Lower lobe of right lung (tissue), 2 donors: ENCODE measurements at regions not wholly inside any gene's neighbourhood (a gene's known extent, or its start where the extent isn't known, plus 50 kb on each side); places are given as distances from the start of the nearest gene placed in this dataset.

Experiments
- ATAC-seq, 2 donors: fragments of 200-7000 bp; cut with Tn5 transposase; one replicate each; pipeline ENCODE4 v1.9.1; 2020 to 2022; ENCODE audit warnings: mild to moderate bottlenecking in 2 of 2, moderate library complexity in 2 of 2
- DNase-seq: peaks from one replicate; pipeline ENCODE4 v3.0.0-alpha.2; 2020
- H3K27ac ChIP-seq: fragments of 200-600 bp; one replicate; pipeline ENCODE4 v1.8.0; 2022
- H3K27me3 ChIP-seq: fragments of 200-600 bp; one replicate; pipeline ENCODE4 v1.8.0; 2022; ENCODE audit warnings: low read depth
- H3K36me3 ChIP-seq: fragments of 200-600 bp; one replicate; pipeline ENCODE4 v1.8.0; 2022; ENCODE audit warnings: mild to moderate bottlenecking
- H3K4me1 ChIP-seq: fragments of 200-600 bp; one replicate; pipeline ENCODE4 v1.8.0; 2022
- H3K4me3 ChIP-seq: fragments of 200-600 bp; one replicate; pipeline ENCODE4 v1.8.0; 2022; ENCODE audit warnings: mild to moderate bottlenecking
- H3K9me3 ChIP-seq: fragments of 200-600 bp; one replicate; pipeline ENCODE4 v1.8.0; 2022
- intact Hi-C: fragments of 100-400 bp; cut with DNase I; formaldehyde crosslinking; loops from one replicate; pipeline ENCODE4 v1.11.0; 2022
- TF ChIP-seq, protein P1 (sequence below): fragments of 200-600 bp; IDR thresholded peaks from one replicate; pipeline ENCODE4 v1.8.0; 2022; ENCODE audit warnings: antibody characterized with exemption, mild to moderate bottlenecking
- donor health status: DM: no; HTN: yes; CAD: no; lungs with severe emphysema.

DNA sequence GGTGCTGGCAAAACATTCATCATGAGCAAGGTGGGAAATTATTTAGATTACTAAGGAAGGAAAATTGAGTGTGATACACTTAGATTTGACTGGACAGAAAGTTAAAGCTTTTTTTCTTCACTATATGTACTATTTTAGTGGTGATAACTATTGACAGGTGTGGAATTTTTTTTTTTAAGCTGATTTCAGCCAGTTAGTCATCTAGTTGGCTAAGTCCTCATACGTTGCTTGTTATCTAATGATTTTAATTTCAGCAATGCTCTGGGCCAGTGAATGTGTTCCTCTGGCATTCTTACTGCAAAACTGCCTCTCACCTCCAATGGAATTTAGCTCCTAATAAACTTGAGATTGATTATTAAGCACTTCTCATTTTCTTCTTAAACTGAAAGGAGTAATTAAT lies 1223.2 kb upstream of the ACVR2A start:
- Histone ChIP-seq H3K27me3 (no peaks in the 10 kb centered on the region), H3K4me3 (no peak overlapping the region), H3K27ac (no peak overlapping the region), H3K4me1 (no peaks in the 10 kb centered on the region), H3K9me3 (no peaks in the 10 kb centered on the region), H3K36me3 (no peaks in the 10 kb centered on the region)
- intact Hi-C loops = no loop called here
- TF ChIP-seq, protein P1, sequence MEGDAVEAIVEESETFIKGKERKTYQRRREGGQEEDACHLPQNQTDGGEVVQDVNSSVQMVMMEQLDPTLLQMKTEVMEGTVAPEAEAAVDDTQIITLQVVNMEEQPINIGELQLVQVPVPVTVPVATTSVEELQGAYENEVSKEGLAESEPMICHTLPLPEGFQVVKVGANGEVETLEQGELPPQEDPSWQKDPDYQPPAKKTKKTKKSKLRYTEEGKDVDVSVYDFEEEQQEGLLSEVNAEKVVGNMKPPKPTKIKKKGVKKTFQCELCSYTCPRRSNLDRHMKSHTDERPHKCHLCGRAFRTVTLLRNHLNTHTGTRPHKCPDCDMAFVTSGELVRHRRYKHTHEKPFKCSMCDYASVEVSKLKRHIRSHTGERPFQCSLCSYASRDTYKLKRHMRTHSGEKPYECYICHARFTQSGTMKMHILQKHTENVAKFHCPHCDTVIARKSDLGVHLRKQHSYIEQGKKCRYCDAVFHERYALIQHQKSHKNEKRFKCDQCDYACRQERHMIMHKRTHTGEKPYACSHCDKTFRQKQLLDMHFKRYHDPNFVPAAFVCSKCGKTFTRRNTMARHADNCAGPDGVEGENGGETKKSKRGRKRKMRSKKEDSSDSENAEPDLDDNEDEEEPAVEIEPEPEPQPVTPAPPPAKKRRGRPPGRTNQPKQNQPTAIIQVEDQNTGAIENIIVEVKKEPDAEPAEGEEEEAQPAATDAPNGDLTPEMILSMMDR = no peak
- ATAC-seq (no peak), DNase-seq (no peak)

DNA sequence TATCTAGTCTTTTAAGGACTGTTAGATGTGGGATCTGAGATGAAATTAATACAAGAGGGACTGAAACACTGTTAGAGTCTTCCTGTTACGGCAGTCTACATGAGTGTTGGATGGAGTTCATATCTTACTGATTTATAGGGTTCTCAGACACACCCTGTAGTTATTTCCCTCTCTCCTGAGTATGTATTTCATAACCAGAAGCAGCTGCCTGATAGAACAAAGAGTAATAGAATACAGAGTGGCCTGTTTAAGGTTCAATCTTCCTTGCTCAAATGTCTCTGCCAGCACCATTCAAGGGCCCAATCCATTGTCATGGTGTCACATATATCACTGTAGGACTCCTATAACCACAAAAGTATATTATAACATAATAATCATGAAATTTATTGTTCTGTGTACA lies 1229.1 kb upstream of the ACVR2A start:
- Histone ChIP-seq H3K27me3 (no peaks in the 10 kb centered on the region), H3K27ac (no peak overlapping the region), H3K9me3 (peaks cover 13% of the 10 kb centered on the region), H3K4me1 (no peaks in the 10 kb centered on the region), H3K36me3 (no peaks in the 10 kb centered on the region), H3K4me3 (no peak overlapping the region)
- ATAC-seq (no peak), DNase-seq (no peak)
- intact Hi-C loops = no loop called here
- TF ChIP-seq, protein P1 = no peak

DNA sequence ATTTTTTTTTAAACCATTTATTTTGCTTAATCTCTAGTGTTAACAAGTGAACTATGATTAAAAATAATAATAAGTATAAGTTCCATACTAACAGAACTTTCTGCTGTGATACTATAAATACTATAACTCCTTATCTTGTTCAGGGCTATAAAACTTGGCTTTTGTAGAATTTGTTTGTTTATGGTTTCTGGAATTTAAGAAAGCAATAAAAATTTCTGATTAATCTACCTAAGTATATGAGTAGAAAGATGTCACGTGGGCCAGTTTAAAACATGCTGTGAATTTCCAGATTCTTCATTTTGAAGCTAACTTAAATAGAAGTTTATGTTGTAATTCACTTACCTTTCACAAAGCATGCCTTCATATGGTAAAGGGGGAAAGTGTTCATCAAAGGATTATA lies 1236.3 kb upstream of the ACVR2A start:
- no peaks in the 10 kb centered on the region for H3K27me3 ChIP-seq
- TF ChIP-seq, protein P1 = no peak
- no peak overlapping the region for H3K4me3 ChIP-seq
- H3K9me3 ChIP-seq = no peaks in the 10 kb centered on the region
- no peak for DNase-seq
- H3K36me3 ChIP-seq = no peaks in the 10 kb centered on the region
- ATAC-seq = no peak
- no peak overlapping the region for H3K27ac ChIP-seq
- intact Hi-C loops = no loop called here
- H3K4me1 ChIP-seq = no peaks in the 10 kb centered on the region

DNA sequence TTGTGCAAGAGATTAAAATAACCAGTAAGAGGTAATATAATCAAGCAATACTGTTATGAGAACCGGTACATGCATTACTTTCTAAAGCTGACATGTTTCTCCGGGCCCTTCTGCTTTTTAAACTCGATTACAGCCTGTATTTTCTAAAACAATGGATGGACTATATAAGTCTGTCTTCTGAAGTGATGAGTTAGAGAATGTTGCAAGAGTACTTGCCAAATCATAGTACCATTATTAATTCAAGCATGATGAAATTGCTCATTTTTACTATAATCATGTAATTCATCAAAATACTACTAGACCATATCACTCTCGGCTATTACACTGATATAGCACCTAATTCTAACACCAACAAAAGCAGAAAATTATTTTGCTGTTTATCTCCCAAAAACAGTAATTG lies 1240.3 kb upstream of the ACVR2A start:
- no peak overlapping the region for H3K4me3 ChIP-seq
- no peak for DNase-seq
- no peak for ATAC-seq
- TF ChIP-seq, protein P1 = no peak
- H3K4me1 ChIP-seq = no peaks in the 10 kb centered on the region
- no peak overlapping the region for H3K27ac ChIP-seq
- H3K9me3 ChIP-seq = no peaks in the 10 kb centered on the region
- no peaks in the 10 kb centered on the region for H3K27me3 ChIP-seq
- no peaks in the 10 kb centered on the region for H3K36me3 ChIP-seq
- intact Hi-C loops = no loop called here

DNA sequence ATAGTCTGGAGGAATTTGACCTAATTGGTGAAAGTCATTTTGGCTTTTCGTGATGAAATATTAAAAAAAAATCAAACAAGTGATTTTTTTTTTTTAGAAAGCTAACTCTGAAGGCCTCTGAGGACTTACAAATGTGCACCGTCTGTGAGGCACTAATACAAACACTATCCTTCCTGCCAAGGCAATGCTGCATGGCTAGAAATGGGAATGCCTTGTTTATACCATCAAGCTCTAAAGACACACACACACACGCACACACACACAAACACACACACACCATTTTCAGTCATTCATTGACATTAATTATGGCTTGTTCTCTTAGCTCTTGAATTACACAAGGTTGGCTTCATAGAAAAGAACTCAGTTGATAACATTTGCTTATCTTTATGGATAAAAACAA lies 1242.0 kb upstream of the ACVR2A start:
- Histone ChIP-seq H3K4me1 (no peaks in the 10 kb centered on the region), H3K9me3 (no peaks in the 10 kb centered on the region), H3K4me3 (no peak overlapping the region), H3K27ac (no peak overlapping the region), H3K36me3 (no peaks in the 10 kb centered on the region), H3K27me3 (no peaks in the 10 kb centered on the region)
- intact Hi-C loops = no loop called here
- DNase-seq (no peak), ATAC-seq (no peak)
- TF ChIP-seq, protein P1 = no peak

DNA sequence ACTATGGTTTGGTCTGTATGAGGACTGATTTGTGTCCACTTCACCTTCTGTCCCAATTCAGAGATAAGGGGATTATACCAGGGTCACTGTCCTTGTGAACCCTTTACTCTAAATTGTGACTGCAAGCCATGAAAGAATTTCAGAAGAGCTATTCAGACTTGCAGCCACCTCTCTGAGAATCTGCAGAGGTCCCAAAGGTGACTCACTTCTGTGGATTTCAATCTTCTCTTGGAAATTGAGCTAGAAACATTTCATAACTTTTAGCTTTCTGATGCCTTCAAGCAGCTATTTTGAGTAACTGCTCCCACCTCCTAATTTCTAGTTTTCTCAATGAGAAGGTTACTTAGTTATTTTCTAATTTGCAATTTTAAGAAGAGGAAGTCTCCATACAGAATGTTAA lies 1242.4 kb upstream of the ACVR2A start:
- Histone ChIP-seq H3K27me3 (no peaks in the 10 kb centered on the region), H3K27ac (no peak overlapping the region), H3K36me3 (no peaks in the 10 kb centered on the region), H3K4me1 (no peaks in the 10 kb centered on the region), H3K9me3 (no peaks in the 10 kb centered on the region), H3K4me3 (no peak overlapping the region)
- TF ChIP-seq, protein P1 = no peak
- ATAC-seq = no peak
- intact Hi-C loops = no loop called here
- no peak for DNase-seq
